Urothelium cell line (cell line): ENCODE measurements at regions not wholly inside any gene's neighbourhood (a gene's known extent, or its start where the extent isn't known, plus 50 kb on each side); places are given as distances from the start of the nearest gene placed in this dataset.

Experiments
- DNase-seq: peaks from one replicate; pipeline ENCODE4 v3.0.0; 2011; ENCODE audit warnings: low spot score, mixed read lengths
- FAIRE-seq: peaks from 2 replicates; lab custom pipeline; 2011; peaks lifted over from hg19 to GRCh38; lab: Jason Lieb, UNC

DNA sequence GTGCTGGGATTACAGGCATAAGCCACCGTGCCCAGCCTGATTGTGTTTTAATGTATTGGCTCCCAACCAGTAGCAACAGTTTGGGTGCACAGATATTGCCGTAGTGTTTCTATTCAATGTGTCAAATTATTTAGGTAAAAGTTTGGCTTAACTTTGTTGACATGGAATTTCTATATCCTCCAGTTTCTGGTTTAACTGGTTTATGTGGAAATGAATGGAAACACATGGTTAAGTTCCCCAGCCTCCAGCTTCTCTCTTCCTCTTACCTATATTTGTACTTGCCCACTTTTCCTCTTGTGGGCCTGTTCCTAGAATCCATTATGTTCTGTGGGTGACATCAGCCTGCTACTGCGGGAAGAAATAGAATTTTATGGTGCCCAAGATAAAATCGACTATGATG lies 53.9 kb upstream of the ESR1 start:
- FAIRE-seq (no peak), DNase-seq (no peak)

DNA sequence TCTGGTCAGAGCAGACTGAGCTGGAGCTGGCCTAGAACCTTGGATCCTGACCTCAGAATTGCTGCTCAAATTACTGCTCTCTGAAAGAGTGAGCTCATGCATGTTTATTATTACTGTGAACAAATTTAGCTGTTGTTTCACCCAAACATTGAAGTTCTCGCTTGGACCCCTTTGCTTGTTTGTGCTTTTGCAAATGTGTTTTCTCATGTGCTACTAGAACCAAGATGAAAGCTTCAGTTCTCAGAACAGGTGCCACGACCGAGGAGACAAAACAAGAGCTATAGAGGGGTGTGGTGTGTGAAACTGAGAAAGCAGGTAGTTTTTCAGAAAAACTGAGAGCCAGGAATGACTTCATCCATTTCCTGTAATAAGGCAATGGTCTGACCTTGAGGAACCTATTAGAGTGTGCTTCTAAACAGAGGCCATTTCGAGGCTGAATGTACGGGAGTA lies 50.0 kb upstream of the ESR1 start:
- DNase-seq = no peak
- FAIRE-seq = no peak
